ENCODE measurements at regions not wholly inside any gene's neighbourhood (a gene's known extent, or its start where the extent isn't known, plus 50 kb on each side); places are given as distances from the start of the nearest gene placed in this dataset.

- TF ChIP-seq POLR2AphosphoS5 (IDR thresholded peaks at IDR 0.05) (no peak), CTCF (IDR thresholded peaks at IDR 0.05) (no peak), POLR2A (IDR thresholded peaks at IDR 0.05) (no peak)
Measured at GRCh38 chr6:113475392-113475791, 381.8 kb upstream of the MARCKS start.
